Tibial nerve (tissue), 4 donors: ENCODE measurements at regions not wholly inside any gene's neighbourhood (a gene's known extent, or its start where the extent isn't known, plus 50 kb on each side); places are given as distances from the start of the nearest gene placed in this dataset.
A peak's percentile ranks its signal among the peaks of the same experiment; 100 is the strongest.

ENCODE experiments used
- DNase-seq, 2 donors: peaks; one replicate each; pipeline ENCODE4 v3.0.0-alpha.2; 2019; ENCODE audit warnings: low spot score in 2 of 2
- H3K27ac ChIP-seq, 4 donors: fragments of 200-600 bp; sonication (generic) in 3 of 4; one replicate each; pipeline ENCODE4 v1.5.1; 2017 to 2019; ENCODE audit warnings: mild to moderate bottlenecking in 1 of 4
- H3K27me3 ChIP-seq, 2 donors: fragments of 200-600 bp; sonication (generic) in 1 of 2; one replicate each; pipeline versions ENCODE4 v1.5.1 to v1.6.0; 2017 to 2019
- H3K36me3 ChIP-seq, 3 donors: fragments of 200-600 bp; sonication (generic); one replicate each; pipeline ENCODE4 v1.5.1; 2018 to 2019
- H3K4me1 ChIP-seq, 4 donors: fragments of 200-600 bp; sonication (generic) in 3 of 4; one replicate each; pipeline ENCODE4 v1.5.1; 2017 to 2019
- H3K4me3 ChIP-seq, 4 donors: fragments of 200-600 bp; sonication (generic) in 3 of 4; one replicate each; pipeline ENCODE4 v1.5.1; 2017 to 2019; ENCODE audit warnings: mild to moderate bottlenecking in 1 of 4, moderate library complexity in 1 of 4
- H3K9me3 ChIP-seq, 4 donors: fragments of 200-600 bp; sonication (generic) in 3 of 4; one replicate each; pipeline ENCODE4 v1.5.1; 2017 to 2019
- CTCF ChIP-seq, 5 experiments: fragments of 200-600 bp in 3 of 5; fragments of 450-650 bp in 2 of 5; sonication (generic) in 3 of 5; IDR thresholded peaks; one replicate each; pipeline ENCODE4 v1.5.1; 2016 to 2019; ENCODE audit warnings: antibody characterized with exemption in 5 of 5, mild to moderate bottlenecking in 3 of 5, moderate library complexity in 2 of 5
- EP300 ChIP-seq, 2 donors: sonication (generic); formaldehyde crosslinking; IDR thresholded peaks; one replicate each; pipeline ENCODE4 v1.6.1; 2017; ENCODE audit warnings: antibody characterized with exemption in 2 of 2, mild to moderate bottlenecking in 1 of 2
- POLR2A ChIP-seq, 2 donors: fragments of 450-650 bp; IDR thresholded peaks; one replicate each; pipeline ENCODE4 v1.6.1; 2017; ENCODE audit warnings: antibody characterized with exemption in 2 of 2, mild to moderate bottlenecking in 2 of 2, moderate library complexity in 2 of 2
- WGBS, 2 donors: methylation state at CpG; one replicate each; pipeline ENCODE4 v1.1.5; 2018; 5-methylcytosine and 5-hydroxymethylcytosine counted together

- Histone ChIP-seq H3K27me3 (no peaks in the 10 kb centered on the region), H3K9me3 (no peaks in the 10 kb centered on the region), H3K36me3 (no peaks in the 10 kb centered on the region), H3K4me3 (no peak overlapping the region), H3K4me1 (peaks cover 0 to 20% (median 3%) of the 10 kb centered on the region in 4 donors), H3K27ac (no peak overlapping the region)
- no peak for TF ChIP-seq POLR2A (IDR thresholded peaks at IDR 0.05)
- no peak for TF ChIP-seq CTCF (IDR thresholded peaks at IDR 0.05)
- TF ChIP-seq EP300 (IDR thresholded peaks at IDR 0.05): no peak
- 68 to 83% methylated on average over 2 of the region's 2 CpGs for WGBS, 2 donors
- no peak for DNase-seq
These were observed 415.0 kb upstream of the GYPC start for GRCh38 chr2:126241001-126241400.

GRCh38 chr2:126241411-126241810 is 414.5 kb upstream of the GYPC start:
- no peaks in the 10 kb centered on the region for H3K27me3 ChIP-seq
- no peak for TF ChIP-seq POLR2A (IDR thresholded peaks at IDR 0.05)
- no peak for TF ChIP-seq EP300 (IDR thresholded peaks at IDR 0.05)
- no peaks in the 10 kb centered on the region for H3K36me3 ChIP-seq
- no peak overlapping the region for H3K4me3 ChIP-seq
- H3K27ac ChIP-seq: no peak overlapping the region
- H3K4me1 ChIP-seq: peaks cover 0 to 17% (median 1%) of the 10 kb centered on the region in 4 donors
- WGBS, 2 donors: 50% methylated on average over 4 of the region's 4 CpGs
- H3K9me3 ChIP-seq: no peaks in the 10 kb centered on the region
- DNase-seq: no peak

- no peak overlapping the region for H3K27ac ChIP-seq
- no peak overlapping the region for H3K4me3 ChIP-seq
- peak; percentile 20 to 57 for DNase-seq
- WGBS, 2 donors: 61 to 73% methylated on average over 3 of the region's 3 CpGs
- no peaks in the 10 kb centered on the region for H3K9me3 ChIP-seq
- H3K27me3 ChIP-seq: no peaks in the 10 kb centered on the region
- TF ChIP-seq CTCF (IDR thresholded peaks at IDR 0.05) (peak in 1 of 5 experiments; percentile 20), EP300 (IDR thresholded peaks at IDR 0.05) (no peak)
- no peaks in the 10 kb centered on the region for H3K36me3 ChIP-seq
- peaks cover 0 to 17% (median 0%) of the 10 kb centered on the region in 4 donors for H3K4me1 ChIP-seq
These were observed 411.0 kb upstream of the GYPC start for GRCh38 chr2:126244937-126245336.

DNA sequence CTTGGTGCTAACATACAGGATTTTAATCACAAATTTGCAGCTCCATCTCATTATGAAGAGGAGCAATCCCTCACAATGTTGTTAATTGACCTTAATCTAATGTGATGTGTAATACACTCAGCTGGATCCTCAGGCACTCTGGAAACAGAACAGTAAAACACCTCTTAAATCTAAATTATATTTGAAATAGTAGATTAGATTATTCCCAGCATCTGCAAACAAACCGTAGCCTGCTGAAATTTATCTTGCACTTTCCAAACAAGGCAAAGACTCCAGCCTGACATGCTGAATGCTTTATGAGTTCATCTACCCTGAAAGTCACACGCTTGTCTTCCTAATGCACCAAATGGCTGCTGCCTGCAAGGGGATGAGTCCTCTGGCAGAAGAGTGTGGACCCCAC is 402.3 kb upstream of the GYPC start:
- H3K4me1 ChIP-seq: no peaks in the 10 kb centered on the region
- TF ChIP-seq POLR2A (IDR thresholded peaks at IDR 0.05) (no peak), CTCF (IDR thresholded peaks at IDR 0.05) (no peak), EP300 (IDR thresholded peaks at IDR 0.05) (no peak)
- WGBS, 2 donors: 72 to 75% methylated on average over 2 of the region's 2 CpGs
- no peaks in the 10 kb centered on the region for H3K36me3 ChIP-seq
- H3K4me3 ChIP-seq: no peak overlapping the region
- no peaks in the 10 kb centered on the region for H3K9me3 ChIP-seq
- no peaks in the 10 kb centered on the region for H3K27me3 ChIP-seq
- DNase-seq: no peak
- H3K27ac ChIP-seq: no peak overlapping the region

- WGBS, 2 donors: 98% methylated on average over 2 of the region's 2 CpGs
- Histone ChIP-seq H3K36me3 (no peaks in the 10 kb centered on the region), H3K27ac (no peak overlapping the region), H3K4me1 (no peaks in the 10 kb centered on the region), H3K27me3 (no peaks in the 10 kb centered on the region), H3K4me3 (no peak overlapping the region), H3K9me3 (no peaks in the 10 kb centered on the region)
- DNase-seq: no peak
- TF ChIP-seq POLR2A (IDR thresholded peaks at IDR 0.05) (no peak), EP300 (IDR thresholded peaks at IDR 0.05) (no peak), CTCF (IDR thresholded peaks at IDR 0.05) (no peak)
These were observed 391.3 kb upstream of the GYPC start for GRCh38 chr2:126264625-126265024.

- Histone ChIP-seq H3K9me3 (no peaks in the 10 kb centered on the region), H3K27ac (no peak overlapping the region), H3K36me3 (no peaks in the 10 kb centered on the region), H3K4me1 (no peaks in the 10 kb centered on the region), H3K27me3 (no peaks in the 10 kb centered on the region), H3K4me3 (no peak overlapping the region)
- TF ChIP-seq EP300 (IDR thresholded peaks at IDR 0.05): no peak
- no peak for TF ChIP-seq POLR2A (IDR thresholded peaks at IDR 0.05)
- TF ChIP-seq CTCF (IDR thresholded peaks at IDR 0.05): no peak
- DNase-seq: no peak
- 95 to 96% methylated on average over 3 of the region's 3 CpGs for WGBS, 2 donors
These were observed 386.0 kb upstream of the GYPC start for GRCh38 chr2:126269911-126270310.
